ENCODE measurements at regions not wholly inside any gene's neighbourhood (a gene's known extent, or its start where the extent isn't known, plus 50 kb on each side); places are given as distances from the start of the nearest gene placed in this dataset.

DNA sequence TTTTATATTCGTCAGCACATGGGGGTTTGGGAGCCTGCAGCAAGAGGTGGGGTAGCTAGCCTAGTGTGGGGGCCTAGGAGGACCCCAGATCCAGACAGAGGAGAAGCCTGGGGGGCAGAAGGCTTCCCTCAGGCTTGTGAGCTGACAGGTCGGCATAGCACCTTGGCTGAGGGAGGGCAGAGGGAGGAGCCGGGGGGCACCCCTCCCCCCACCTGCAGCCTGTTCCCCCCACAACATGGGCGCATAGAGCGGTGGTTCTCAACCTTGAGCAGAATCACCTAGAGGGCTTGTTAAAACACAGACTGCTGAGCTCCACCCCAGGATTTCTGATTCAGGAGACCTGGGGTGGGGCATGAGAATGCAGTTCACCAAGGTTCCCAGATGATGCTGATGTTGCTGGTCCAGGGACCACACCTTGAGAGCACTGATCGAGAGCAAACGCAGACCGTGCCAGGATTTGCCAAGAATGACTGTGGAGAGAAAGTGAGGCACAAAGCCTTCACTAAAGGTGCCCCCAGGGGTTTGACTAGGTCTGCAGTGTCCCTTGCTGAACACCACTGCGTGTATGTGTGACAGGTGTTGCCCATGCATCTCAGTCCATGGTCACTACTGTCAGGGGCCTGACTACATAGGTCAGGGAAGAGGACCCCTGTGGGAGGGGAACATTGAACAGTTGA is 163.3 kb downstream of the MACROH2A1 start:
- no peak for DNase-seq (ENCODE audit: low read depth in 1 of 2, low spot score in 1 of 2)

DNA sequence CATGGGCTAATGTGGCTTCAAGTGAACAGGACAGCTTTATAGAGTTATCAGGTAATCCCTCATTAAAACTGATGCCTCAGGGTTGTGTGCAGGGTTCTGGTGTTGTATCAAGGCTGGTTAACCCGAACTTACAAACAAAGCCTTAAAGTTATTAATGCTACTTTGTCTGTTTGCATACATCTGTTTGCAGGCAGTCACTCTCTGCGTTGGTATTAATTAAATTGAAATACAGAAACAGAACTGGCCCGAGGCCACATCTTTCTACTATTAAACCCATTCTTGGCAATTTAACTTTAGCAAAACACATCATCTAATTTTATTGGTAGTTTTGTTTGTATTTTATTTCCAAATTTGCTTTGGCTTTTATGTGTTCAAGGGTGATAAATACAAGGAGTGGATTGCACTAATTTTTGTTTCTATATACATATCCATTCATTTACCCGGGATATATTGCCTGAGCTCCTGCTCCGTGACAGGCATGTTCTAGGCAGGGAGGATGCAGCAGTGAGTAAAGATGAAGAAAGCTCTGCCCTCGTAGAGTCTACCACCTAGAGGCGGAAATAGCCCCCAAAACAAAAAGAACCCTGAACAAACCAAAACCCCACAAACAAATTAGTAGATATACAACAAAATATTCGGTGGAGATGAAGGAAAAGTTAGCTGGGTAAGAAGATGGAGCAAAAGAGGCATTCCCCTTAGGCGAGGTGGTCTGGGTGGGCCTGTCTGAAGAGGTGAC is 164.2 kb downstream of the MACROH2A1 start:
- DNase-seq (ENCODE audit: low read depth in 1 of 2, low spot score in 1 of 2), result no peak

DNA sequence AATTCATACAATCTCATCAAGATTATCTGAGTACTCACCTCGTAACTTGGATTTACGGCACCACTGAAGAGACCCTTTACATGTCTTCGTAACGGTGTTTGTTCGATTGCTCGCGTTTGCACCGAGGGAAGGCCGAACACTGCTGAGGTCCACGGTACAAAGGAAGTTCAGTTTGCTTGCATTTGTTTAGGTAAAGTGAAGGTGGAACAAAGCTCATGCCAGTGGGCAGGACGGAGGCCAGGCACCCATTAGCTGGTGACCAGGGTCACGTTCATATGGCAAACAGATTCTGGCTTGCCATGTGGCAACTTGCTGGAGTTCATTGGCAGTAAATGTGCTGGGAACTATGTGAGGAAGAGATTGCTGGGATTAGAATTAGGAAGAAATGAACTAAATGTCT is 164.8 kb downstream of the MACROH2A1 start:
- no peak for DNase-seq (ENCODE audit: low read depth in 1 of 2, low spot score in 1 of 2)

DNA sequence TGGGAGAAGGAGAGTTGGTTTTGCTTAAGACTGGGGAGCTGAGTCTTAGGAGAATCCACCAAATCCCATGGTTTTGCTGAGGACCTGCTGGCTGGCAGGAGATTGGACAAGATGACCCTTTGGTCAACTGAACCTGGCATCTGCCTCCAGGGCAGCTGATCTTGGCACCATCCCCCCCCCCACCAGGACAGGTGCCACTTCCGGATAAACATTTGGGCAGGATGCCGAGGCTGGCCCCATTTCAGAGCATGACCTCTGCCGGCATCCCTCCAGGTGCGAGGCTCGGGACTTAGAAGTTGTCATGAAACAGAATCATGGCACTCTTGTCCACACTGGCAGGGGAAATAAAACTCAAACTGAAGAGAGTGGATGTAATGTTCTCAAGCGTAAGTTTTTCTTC is 165.6 kb downstream of the MACROH2A1 start:
- no peak for DNase-seq (ENCODE audit: low read depth in 1 of 2, low spot score in 1 of 2)

- DNase-seq (ENCODE audit: low read depth in 1 of 2, low spot score in 1 of 2), result no peak
Measured at GRCh38 chr5:135232958-135233357, 166.1 kb downstream of the MACROH2A1 start.

- no peak for DNase-seq (ENCODE audit: low read depth in 1 of 2, low spot score in 1 of 2)
Measured at GRCh38 chr5:135231289-135231688, 167.7 kb downstream of the MACROH2A1 start.

DNA sequence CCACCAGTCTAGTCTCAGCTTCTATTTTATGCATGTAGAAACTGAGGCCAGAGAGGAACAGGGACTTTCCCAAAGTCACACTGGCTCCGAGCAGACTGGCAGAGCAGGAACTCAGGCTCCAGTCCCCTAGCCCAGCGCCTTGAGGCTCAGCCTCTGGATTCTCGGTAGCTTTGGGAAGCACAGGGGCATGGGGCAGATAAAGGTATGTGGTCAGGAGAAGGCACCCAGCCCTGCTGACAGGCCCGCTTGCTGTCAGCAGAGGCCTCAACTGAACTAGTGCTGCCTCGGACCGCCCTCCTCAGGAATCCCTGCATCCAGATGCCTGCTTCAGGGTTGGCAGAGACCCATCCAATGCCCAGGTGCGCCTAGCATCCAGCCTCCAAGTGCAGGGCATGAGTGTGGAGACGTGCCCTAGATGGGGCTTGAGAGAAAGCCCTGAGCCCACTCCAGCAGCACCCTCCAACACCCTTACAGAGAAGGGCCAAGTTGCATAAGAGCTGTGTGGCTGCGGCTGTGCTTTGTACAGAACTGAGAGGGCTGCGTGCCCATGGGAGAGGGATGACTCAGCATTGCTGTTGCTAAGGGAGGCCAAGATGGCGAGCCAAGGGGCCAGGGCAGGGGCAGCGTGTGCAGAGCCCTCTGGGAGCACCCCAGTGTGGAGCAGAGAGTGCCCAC is 168.6 kb downstream of the MACROH2A1 start:
- no peak for DNase-seq (ENCODE audit: low read depth in 1 of 2, low spot score in 1 of 2)

- no peak for DNase-seq (ENCODE audit: low read depth in 1 of 2, low spot score in 1 of 2)
Measured at GRCh38 chr5:135229679-135230132, 169.3 kb downstream of the MACROH2A1 start.

GRCh38 chr5:135229122-135229521 is 169.9 kb downstream of the MACROH2A1 start:
- DNase-seq (ENCODE audit: low read depth in 1 of 2, low spot score in 1 of 2), result no peak

DNA sequence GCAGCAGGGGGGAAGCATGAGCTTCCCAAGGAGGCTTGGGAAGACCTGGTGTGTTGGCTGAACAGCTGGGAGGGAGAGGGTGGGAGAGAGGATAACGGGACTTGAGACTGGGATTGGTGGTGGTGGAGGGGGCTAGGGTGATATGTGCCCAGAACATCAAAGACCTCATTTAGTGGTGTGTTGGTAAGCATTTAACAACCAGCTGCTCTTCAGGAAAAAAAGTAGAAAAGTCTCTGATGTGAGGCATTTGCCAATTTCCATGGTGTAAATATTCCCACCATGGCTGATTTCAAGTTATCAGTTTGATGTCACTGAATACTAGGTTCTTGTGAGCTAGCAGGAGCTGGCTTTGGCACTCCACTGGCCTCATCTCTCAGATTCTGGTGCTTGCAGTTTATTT is 170.8 kb downstream of the MACROH2A1 start:
- no peak for DNase-seq (ENCODE audit: low read depth in 1 of 2, low spot score in 1 of 2)

DNA sequence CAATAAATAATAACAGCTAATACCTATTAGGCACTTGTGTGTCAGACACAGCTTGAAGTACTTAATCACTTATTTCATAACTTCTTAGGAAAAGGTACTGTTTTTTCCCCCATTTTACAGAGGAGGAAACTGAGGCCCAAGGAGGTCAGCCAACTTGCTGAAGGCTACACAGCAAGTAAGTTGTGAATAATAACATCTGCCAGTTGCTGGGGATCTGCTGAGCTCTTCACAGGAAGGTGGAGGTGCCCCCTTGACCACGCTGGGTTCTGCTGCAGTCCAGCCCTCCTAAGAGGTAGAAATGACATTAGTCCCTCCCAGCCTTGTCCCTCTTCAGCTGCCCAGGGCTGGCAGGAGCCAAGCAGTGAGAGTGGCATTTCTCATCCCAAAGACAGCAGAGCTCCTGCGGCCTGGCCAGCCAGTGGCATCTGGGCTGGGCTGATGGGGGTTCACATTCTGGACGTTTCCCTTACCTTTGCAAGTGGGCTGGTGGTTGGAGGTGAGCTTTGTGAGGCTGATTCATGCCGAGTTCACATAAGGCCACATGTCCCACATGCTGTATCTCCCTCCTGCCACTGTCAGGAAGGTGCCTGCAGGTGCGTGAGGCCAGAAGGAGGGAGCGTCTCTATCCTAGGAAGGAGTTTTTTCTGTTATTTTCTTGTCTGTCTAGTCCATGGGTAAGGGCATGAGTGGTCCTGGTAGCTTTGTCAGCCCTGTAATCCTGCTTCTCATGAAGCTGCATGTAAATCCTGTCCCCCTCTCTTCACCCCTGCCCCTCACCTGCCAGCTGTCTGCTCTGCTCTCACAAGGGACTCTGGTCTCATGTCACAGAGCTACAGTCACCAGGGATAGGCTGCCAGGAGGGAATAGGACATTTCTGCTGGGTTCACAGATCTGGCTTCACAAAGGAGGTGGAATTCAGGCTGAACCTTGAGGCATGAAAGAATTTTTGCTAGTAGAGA is 171.7 kb downstream of the MACROH2A1 start:
- no peak for DNase-seq (ENCODE audit: low read depth in 1 of 2, low spot score in 1 of 2)

DNA sequence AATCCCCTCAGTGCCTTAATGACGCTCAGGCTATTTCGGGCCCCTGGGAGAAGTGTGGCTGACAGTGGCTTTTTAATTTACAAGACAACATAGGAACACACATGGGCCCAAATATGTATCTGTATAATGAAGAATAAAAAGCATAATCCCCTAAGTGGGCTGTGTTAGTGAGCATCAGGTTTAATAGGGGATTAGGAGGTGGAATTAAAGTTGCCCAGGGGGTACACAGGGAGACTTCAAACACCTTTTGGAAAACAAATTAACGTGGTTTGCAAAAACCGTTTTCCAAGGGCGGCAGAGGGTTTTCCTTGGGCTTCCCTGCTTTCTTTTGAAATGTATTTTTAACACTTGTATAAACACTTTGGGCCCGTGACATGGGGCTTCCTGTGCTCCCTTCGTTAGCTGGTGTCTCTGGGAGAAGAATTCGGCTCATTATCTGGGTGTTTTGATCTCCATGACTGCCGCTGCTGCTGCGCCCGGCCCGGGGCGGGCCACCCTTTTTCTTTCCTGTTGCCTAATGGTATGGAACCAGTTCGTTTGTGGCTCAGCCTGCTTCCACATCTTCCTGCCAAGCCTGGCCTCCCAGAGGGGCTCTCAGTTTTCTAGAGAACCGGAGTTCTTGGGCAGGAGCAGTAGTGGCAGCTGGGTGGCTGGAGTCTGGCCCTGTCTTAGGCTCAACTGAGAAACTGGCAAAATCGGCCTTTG is 173.0 kb downstream of the MACROH2A1 start:
- no peak for DNase-seq (ENCODE audit: low read depth in 1 of 2, low spot score in 1 of 2)

- DNase-seq (ENCODE audit: low read depth in 1 of 2, low spot score in 1 of 2), result no peak
Measured at GRCh38 chr5:135223891-135224625, 175.0 kb downstream of the MACROH2A1 start.

DNA sequence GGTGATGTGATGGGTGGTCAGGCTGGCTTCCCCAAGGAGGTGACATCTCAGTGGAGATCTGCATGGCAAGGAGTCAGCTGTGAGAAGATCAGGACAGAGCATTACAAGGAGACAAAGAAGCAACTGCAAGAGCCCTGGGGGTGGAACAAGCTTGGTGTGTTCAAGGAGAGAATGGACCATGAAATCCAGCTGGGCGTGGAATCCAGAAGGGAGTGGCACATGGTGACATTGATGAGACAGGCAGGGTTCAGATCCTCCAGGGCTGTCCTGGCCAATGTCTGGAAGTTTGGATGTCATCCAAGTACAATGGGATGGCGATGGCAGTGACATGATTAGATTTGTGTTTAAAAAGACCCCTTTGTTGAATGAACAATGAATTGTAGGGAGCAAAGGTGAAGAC is 175.6 kb downstream of the MACROH2A1 start:
- no peak for DNase-seq (ENCODE audit: low read depth in 1 of 2, low spot score in 1 of 2)

GRCh38 chr5:135222771-135223170 is 176.3 kb downstream of the MACROH2A1 start:
- DNase-seq (ENCODE audit: low read depth in 1 of 2, low spot score in 1 of 2), result no peak

DNA sequence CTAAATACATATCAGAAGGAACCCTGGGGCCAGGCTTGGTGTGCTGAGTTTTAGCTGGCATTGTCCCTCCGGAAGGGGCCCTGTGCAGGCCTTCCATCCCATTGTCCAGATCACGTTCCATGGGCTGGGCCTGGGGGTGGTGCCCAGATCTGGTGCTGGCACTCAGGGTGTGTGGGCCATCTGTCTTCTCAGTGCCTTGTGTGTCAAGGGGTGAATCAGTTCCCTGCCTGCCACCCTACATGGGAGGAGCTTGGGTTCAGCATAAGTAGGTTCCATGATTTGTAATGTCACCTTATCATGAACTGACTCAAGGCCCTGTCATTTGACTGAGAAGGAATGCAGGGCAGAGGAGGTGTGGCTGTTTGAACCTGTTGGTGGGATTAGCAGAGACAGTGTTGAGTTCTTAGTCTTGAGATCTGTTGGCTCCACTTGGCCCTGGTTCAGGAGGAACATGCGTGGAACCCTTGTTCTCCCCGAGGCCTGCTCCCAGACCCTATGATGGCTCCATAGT is 176.8 kb downstream of the MACROH2A1 start:
- no peak for DNase-seq (ENCODE audit: low read depth in 1 of 2, low spot score in 1 of 2)

GRCh38 chr5:135221696-135222095 is 177.3 kb downstream of the MACROH2A1 start:
- no peak for DNase-seq (ENCODE audit: low read depth in 1 of 2, low spot score in 1 of 2)

DNA sequence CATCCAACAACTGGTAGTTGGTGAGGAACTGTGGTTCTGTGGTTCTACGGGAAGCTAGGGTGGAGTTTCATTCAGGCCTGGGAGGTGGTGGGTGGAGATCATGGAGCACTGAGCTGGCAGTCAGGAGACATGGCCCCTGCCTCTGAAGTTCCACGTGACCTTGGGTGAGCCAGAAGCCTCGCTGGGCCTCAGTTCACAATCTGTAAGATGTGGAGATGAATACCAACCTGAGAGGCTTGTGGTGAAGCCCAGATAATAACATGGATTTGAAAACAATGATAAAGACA is 177.9 kb downstream of the MACROH2A1 start:
- DNase-seq (ENCODE audit: low read depth in 1 of 2, low spot score in 1 of 2), result no peak

DNA sequence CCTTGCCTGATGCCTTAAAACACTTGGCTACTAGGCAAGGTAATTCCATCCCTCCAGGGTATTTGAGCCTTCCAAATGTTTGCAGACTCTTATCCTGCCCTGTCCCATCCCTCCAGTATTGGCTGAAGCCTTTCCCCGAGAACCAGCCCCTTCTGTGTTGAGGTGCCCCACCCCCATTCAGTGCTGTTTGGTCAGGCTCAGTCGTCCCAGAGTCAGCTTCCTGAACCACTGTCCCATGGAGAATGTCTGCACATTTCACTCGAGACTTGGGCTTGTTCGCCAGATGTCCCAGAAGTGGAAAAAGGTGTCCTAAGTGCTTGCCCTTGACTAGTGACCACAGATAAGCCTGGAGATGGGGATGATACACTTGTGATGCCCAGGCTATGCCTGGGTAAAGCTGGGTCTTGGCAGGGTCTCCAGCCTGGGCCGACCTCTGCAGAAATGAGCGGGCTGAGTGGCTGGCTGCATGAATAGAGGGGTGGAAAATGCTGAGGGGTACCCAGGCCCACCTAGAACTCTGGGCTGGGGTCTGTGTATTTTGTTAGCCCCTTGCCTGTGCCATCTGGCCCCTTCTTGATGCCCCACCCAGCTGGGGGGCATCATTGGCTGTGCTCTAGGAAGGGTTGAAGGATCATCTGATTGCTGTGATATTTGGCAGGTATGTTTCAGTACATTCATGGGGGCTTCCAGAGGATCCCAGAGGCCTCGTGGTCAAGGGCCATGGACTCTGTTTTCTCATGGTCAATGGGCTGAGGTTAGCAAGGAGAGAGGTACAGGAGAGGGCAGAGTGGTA is 178.4 kb downstream of the MACROH2A1 start:
- no peak for DNase-seq (ENCODE audit: low read depth in 1 of 2, low spot score in 1 of 2)
